ENCODE measurements at regions not wholly inside any gene's neighbourhood (a gene's known extent, or its start where the extent isn't known, plus 50 kb on each side); places are given as distances from the start of the nearest gene placed in this dataset.

- H3K18ac ChIP-seq (ENCODE audit: low read length): no peak overlapping the region
- no peaks in the 10 kb centered on the region for H3K79me1 ChIP-seq (ENCODE audit: low read length)
- DNase-seq: no peak
- H3K56ac ChIP-seq (ENCODE audit: low read length): no peak overlapping the region
- no peak overlapping the region for H3K23ac ChIP-seq (ENCODE audit: low read length)
- H2BK15ac ChIP-seq (replicated peaks; ENCODE audit: low read depth): no peak overlapping the region
- H3K4me2 ChIP-seq (ENCODE audit: low read length): no peak overlapping the region
- no peak overlapping the region for H4K5ac ChIP-seq (ENCODE audit: low read length)
- H3K27ac ChIP-seq (ENCODE audit: low read depth, low read length): no peak overlapping the region
- no peak overlapping the region for H2BK5ac ChIP-seq (ENCODE audit: low read length)
- no peak overlapping the region for H2AK5ac ChIP-seq (ENCODE audit: low read length)
- no peaks in the 10 kb centered on the region for H3K79me2 ChIP-seq (ENCODE audit: control insufficient read depth, insufficient read depth, low read length)
- no peaks in the 10 kb centered on the region for H3K36me3 ChIP-seq (ENCODE audit: control insufficient read depth, insufficient read depth, low read length)
- H2BK120ac ChIP-seq (ENCODE audit: low read depth, low read length): no peak overlapping the region
- H3K4me1 ChIP-seq (ENCODE audit: control insufficient read depth, low read depth, low read length): no peaks in the 10 kb centered on the region
- H3K4me3 ChIP-seq (ENCODE audit: low read length): no peak overlapping the region
- H3K9ac ChIP-seq (ENCODE audit: low read length): no peak overlapping the region
- H3K27me3 ChIP-seq (ENCODE audit: insufficient read depth, low read length, poor library complexity): no peaks in the 10 kb centered on the region
- no CpG with 5 or more reads among the region's 6 CpGs for WGBS (ENCODE audit: extremely low coverage, insufficient coverage, low lambda C conversion rate)
- no peak overlapping the region for H4K8ac ChIP-seq (ENCODE audit: low read depth, low read length)
- H3K4ac ChIP-seq (ENCODE audit: low read depth, low read length): no peak overlapping the region
Observed at GRCh38 chr2:64342195-64343099, 111.5 kb upstream of the LGALSL start.

DNA sequence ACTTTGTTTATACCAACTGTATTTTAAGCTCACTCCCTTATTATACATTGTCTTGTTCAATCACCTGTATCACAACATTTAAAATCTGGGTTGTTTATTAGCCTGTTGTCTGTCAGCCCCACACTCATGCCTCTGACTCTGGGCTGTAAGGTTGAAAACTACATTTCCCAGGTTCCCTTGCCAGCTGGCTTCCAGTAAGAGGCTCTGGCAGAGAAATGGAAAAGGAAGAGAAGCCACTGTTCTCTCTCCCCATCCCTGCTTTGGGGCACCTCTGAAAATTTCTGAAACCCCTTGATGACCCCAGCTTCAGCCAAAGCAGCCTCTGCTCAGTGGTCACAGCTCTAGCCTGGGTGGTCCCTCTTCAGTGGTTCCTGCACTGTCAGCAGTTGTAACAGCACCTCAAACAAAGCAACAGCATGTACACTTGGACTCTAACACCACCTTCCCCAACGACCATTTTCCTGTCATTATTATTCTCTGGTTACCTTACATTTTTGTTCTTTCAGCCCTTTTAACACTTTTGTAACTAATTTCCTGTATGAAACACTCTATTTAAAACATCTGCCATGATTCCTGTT lies 108.9 kb upstream of the LGALSL start:
- Histone ChIP-seq H3K27ac (ENCODE audit: low read depth, low read length) (no peak overlapping the region), H3K56ac (ENCODE audit: low read length) (no peak overlapping the region), H3K4ac (ENCODE audit: low read depth, low read length) (no peak overlapping the region), H3K9ac (ENCODE audit: low read length) (no peak overlapping the region), H3K23ac (ENCODE audit: low read length) (no peak overlapping the region), H3K79me1 (ENCODE audit: low read length) (no peaks in the 10 kb centered on the region), H3K4me3 (ENCODE audit: low read length) (no peak overlapping the region), H2AK5ac (ENCODE audit: low read length) (no peak overlapping the region), H4K8ac (ENCODE audit: low read depth, low read length) (no peak overlapping the region), H3K36me3 (ENCODE audit: control insufficient read depth, insufficient read depth, low read length) (no peaks in the 10 kb centered on the region), H2BK120ac (ENCODE audit: low read depth, low read length) (no peak overlapping the region), H3K4me1 (ENCODE audit: control insufficient read depth, low read depth, low read length) (no peaks in the 10 kb centered on the region), H2BK15ac (replicated peaks; ENCODE audit: low read depth) (no peak overlapping the region), H2BK5ac (ENCODE audit: low read length) (no peak overlapping the region), H3K27me3 (ENCODE audit: insufficient read depth, low read length, poor library complexity) (no peaks in the 10 kb centered on the region), H4K5ac (ENCODE audit: low read length) (peak overlapping the region; percentile 81), H3K4me2 (ENCODE audit: low read length) (no peak overlapping the region), H3K79me2 (ENCODE audit: control insufficient read depth, insufficient read depth, low read length) (no peaks in the 10 kb centered on the region), H3K18ac (ENCODE audit: low read length) (no peak overlapping the region)
- no peak for DNase-seq
- no CpG with 5 or more reads among the region's 1 CpG for WGBS (ENCODE audit: extremely low coverage, insufficient coverage, low lambda C conversion rate)

DNA sequence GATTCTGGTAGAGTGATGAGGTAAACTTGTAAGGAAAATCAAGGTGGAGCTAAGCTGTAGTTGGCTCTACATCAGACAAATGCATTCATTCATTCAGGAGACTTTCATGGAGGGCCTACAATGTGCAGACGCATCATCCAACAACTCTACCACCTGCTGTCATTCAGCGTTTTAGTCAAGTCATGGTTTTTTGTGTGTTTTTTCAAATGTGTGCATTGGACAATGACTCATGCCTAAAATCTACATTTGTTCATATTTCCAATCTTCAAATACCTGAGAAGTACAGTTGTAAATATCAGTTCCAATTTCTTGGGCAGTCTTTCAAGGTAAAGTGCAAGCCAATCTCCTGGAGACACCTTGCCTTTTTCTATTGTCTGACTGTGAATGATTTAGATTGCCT lies 108.0 kb upstream of the LGALSL start:
- Histone ChIP-seq H2BK5ac (ENCODE audit: low read length) (no peak overlapping the region), H3K36me3 (ENCODE audit: control insufficient read depth, insufficient read depth, low read length) (no peaks in the 10 kb centered on the region), H3K23ac (ENCODE audit: low read length) (no peak overlapping the region), H3K9ac (ENCODE audit: low read length) (no peak overlapping the region), H3K79me2 (ENCODE audit: control insufficient read depth, insufficient read depth, low read length) (no peaks in the 10 kb centered on the region), H2BK15ac (replicated peaks; ENCODE audit: low read depth) (no peak overlapping the region), H2BK120ac (ENCODE audit: low read depth, low read length) (no peak overlapping the region), H4K8ac (ENCODE audit: low read depth, low read length) (no peak overlapping the region), H3K4me3 (ENCODE audit: low read length) (no peak overlapping the region), H3K4me1 (ENCODE audit: control insufficient read depth, low read depth, low read length) (no peaks in the 10 kb centered on the region), H3K4ac (ENCODE audit: low read depth, low read length) (no peak overlapping the region), H4K5ac (ENCODE audit: low read length) (no peak overlapping the region), H3K56ac (ENCODE audit: low read length) (no peak overlapping the region), H3K4me2 (ENCODE audit: low read length) (no peak overlapping the region), H3K27me3 (ENCODE audit: insufficient read depth, low read length, poor library complexity) (no peaks in the 10 kb centered on the region), H3K18ac (ENCODE audit: low read length) (no peak overlapping the region), H3K79me1 (ENCODE audit: low read length) (no peaks in the 10 kb centered on the region), H3K27ac (ENCODE audit: low read depth, low read length) (no peak overlapping the region), H2AK5ac (ENCODE audit: low read length) (no peak overlapping the region)
- DNase-seq: no peak
- no CpG with 5 or more reads among the region's 2 CpGs for WGBS (ENCODE audit: extremely low coverage, insufficient coverage, low lambda C conversion rate)

DNA sequence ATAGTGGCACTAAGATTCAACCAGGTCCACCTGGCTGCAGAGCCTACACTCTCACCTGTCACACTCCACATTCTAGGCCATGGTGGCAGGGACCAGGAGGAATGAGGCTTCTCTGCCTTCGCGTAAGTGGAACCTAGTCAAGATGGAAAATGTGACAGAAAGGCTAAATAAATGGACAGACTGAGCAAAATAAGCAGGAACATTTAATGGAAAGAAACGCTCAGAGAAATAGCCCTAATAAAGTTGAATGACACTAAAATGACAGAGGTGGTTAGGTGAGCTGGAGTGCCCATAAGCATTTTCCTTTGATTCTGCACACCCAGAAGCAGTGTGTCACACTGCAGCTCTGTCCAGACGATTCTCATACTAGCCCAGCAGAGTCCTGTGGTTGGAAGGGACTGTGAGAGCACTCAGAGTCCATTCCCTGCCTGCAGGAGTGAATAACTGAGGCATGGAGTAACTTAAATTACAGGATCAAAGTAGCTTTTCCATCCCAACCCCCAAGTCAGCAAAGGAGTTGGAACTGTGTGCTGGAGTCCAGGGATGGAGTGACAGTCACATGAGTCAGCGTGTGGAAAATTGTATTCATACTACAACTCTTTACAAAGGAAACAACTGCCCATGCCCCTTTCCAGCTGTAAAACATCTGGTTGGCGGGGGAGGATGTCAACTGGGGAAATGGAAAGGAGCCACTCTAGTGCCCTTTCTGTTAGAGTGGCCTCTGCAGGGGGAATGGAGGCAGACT lies 105.4 kb upstream of the LGALSL start:
- H3K9ac ChIP-seq (ENCODE audit: low read length): no peak overlapping the region
- no peak overlapping the region for H3K56ac ChIP-seq (ENCODE audit: low read length)
- H3K4me3 ChIP-seq (ENCODE audit: low read length): no peak overlapping the region
- no CpG with 5 or more reads among the region's 6 CpGs for WGBS (ENCODE audit: extremely low coverage, insufficient coverage, low lambda C conversion rate)
- no peaks in the 10 kb centered on the region for H3K36me3 ChIP-seq (ENCODE audit: control insufficient read depth, insufficient read depth, low read length)
- no peak overlapping the region for H3K27ac ChIP-seq (ENCODE audit: low read depth, low read length)
- no peak overlapping the region for H2BK15ac ChIP-seq (replicated peaks; ENCODE audit: low read depth)
- H4K8ac ChIP-seq (ENCODE audit: low read depth, low read length): no peak overlapping the region
- H3K27me3 ChIP-seq (ENCODE audit: insufficient read depth, low read length, poor library complexity): no peaks in the 10 kb centered on the region
- H3K79me1 ChIP-seq (ENCODE audit: low read length): no peaks in the 10 kb centered on the region
- no peak overlapping the region for H2BK5ac ChIP-seq (ENCODE audit: low read length)
- H4K5ac ChIP-seq (ENCODE audit: low read length): no peak overlapping the region
- H2BK120ac ChIP-seq (ENCODE audit: low read depth, low read length): no peak overlapping the region
- no peak overlapping the region for H2AK5ac ChIP-seq (ENCODE audit: low read length)
- H3K18ac ChIP-seq (ENCODE audit: low read length): no peak overlapping the region
- no peaks in the 10 kb centered on the region for H3K4me1 ChIP-seq (ENCODE audit: control insufficient read depth, low read depth, low read length)
- H3K23ac ChIP-seq (ENCODE audit: low read length): no peak overlapping the region
- no peak overlapping the region for H3K4ac ChIP-seq (ENCODE audit: low read depth, low read length)
- H3K4me2 ChIP-seq (ENCODE audit: low read length): no peak overlapping the region
- H3K79me2 ChIP-seq (ENCODE audit: control insufficient read depth, insufficient read depth, low read length): no peaks in the 10 kb centered on the region
- DNase-seq: no peak

- H3K4ac ChIP-seq (ENCODE audit: low read depth, low read length): no peak overlapping the region
- H2BK15ac ChIP-seq (replicated peaks; ENCODE audit: low read depth): no peak overlapping the region
- H4K8ac ChIP-seq (ENCODE audit: low read depth, low read length): no peak overlapping the region
- H4K5ac ChIP-seq (ENCODE audit: low read length): no peak overlapping the region
- no peaks in the 10 kb centered on the region for H3K79me1 ChIP-seq (ENCODE audit: low read length)
- H3K27me3 ChIP-seq (ENCODE audit: insufficient read depth, low read length, poor library complexity): no peaks in the 10 kb centered on the region
- no peak overlapping the region for H3K27ac ChIP-seq (ENCODE audit: low read depth, low read length)
- H2BK120ac ChIP-seq (ENCODE audit: low read depth, low read length): no peak overlapping the region
- no peak overlapping the region for H3K18ac ChIP-seq (ENCODE audit: low read length)
- no peaks in the 10 kb centered on the region for H3K4me1 ChIP-seq (ENCODE audit: control insufficient read depth, low read depth, low read length)
- no peak overlapping the region for H2AK5ac ChIP-seq (ENCODE audit: low read length)
- no peak overlapping the region for H2BK5ac ChIP-seq (ENCODE audit: low read length)
- no peaks in the 10 kb centered on the region for H3K79me2 ChIP-seq (ENCODE audit: control insufficient read depth, insufficient read depth, low read length)
- H3K9ac ChIP-seq (ENCODE audit: low read length): no peak overlapping the region
- no CpG with 5 or more reads among the region's 2 CpGs for WGBS (ENCODE audit: extremely low coverage, insufficient coverage, low lambda C conversion rate)
- no peak overlapping the region for H3K56ac ChIP-seq (ENCODE audit: low read length)
- no peaks in the 10 kb centered on the region for H3K36me3 ChIP-seq (ENCODE audit: control insufficient read depth, insufficient read depth, low read length)
- no peak for DNase-seq
- no peak overlapping the region for H3K4me2 ChIP-seq (ENCODE audit: low read length)
- H3K23ac ChIP-seq (ENCODE audit: low read length): no peak overlapping the region
- no peak overlapping the region for H3K4me3 ChIP-seq (ENCODE audit: low read length)
Observed at GRCh38 chr2:64349131-64349530, 104.8 kb upstream of the LGALSL start.
